ENCODE measurements at regions not wholly inside any gene's neighbourhood (a gene's known extent, or its start where the extent isn't known, plus 50 kb on each side); places are given as distances from the start of the nearest gene placed in this dataset.

DNA sequence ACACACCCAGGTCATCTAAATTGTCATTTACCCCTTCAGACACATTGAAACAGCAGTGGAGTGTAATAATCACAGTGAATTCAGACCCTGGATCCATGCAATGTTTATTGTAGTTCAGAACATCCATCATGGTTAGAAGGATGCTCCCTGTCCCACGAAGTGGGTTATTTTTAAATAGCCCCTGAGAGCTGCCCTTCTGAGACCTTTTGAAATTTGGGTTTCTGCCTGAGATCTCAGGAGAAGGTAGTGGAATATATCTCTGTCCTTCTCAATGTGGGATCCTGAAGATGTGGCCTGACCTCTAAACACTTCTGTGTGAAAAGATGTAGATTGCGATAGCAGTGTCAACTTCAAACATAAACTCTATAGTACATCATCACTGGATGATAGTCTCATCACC lies 1080.6 kb downstream of the TMEM121 start:
- H3K4me3 Mint-ChIP-seq, result no peak overlapping the region
- peaks cover 99% of the 10 kb centered on the region for H3K9me3 Mint-ChIP-seq
- DNase-seq (ENCODE audit: low spot score), result no peak
- H3K4me2 ChIP-seq, result no peak overlapping the region
- H3K27me3 ChIP-seq (ENCODE audit: insufficient read depth), result no peaks in the 10 kb centered on the region
- no peak overlapping the region for H3K4me3 ChIP-seq
- H3K9me2 ChIP-seq (ENCODE audit: insufficient read depth), result no peaks in the 10 kb centered on the region
- ATAC-seq, result no peak
- no peaks in the 10 kb centered on the region for H3K79me2 ChIP-seq (replicated peaks; ENCODE audit: insufficient read depth)
- H3K27ac Mint-ChIP-seq, result no peak overlapping the region
- H2AFZ ChIP-seq, result no peak overlapping the region
- H3K27ac ChIP-seq (ENCODE audit: low read depth), result no peak overlapping the region
- H3K27me3 Mint-ChIP-seq (ENCODE audit: insufficient read depth, low read depth, poor library complexity), result peaks cover 4% of the 10 kb centered on the region
- TF ChIP-seq POLR2AphosphoS5 (IDR thresholded peaks at IDR 0.05; ENCODE audit: low read depth) (no peak), ZNF114 (CRISPR knock-in tag; IDR thresholded peaks at IDR 0.05) (no peak), NANOG (IDR thresholded peaks at IDR 0.05; ENCODE audit: borderline replicate concordance) (no peak), ZNF331 (CRISPR knock-in tag; IDR thresholded peaks at IDR 0.05; ENCODE audit: low read depth) (no peak), JUNB (IDR thresholded peaks at IDR 0.05; ENCODE audit: unreplicated experiment) (no peak), EZH2phosphoT487 (IDR thresholded peaks at IDR 0.05; ENCODE audit: unreplicated experiment) (no peak), EZH2 (IDR thresholded peaks at IDR 0.05; ENCODE audit: low read depth, unreplicated experiment) (no peak), STAT1 (IDR thresholded peaks at IDR 0.05; ENCODE audit: unreplicated experiment) (no peak), ZNF462 (CRISPR knock-in tag; IDR thresholded peaks at IDR 0.05) (no peak), CREB1 (CRISPR knock-in tag; IDR thresholded peaks at IDR 0.05; ENCODE audit: low read depth) (no peak)
- TF ChIP-seq, protein P1, sequence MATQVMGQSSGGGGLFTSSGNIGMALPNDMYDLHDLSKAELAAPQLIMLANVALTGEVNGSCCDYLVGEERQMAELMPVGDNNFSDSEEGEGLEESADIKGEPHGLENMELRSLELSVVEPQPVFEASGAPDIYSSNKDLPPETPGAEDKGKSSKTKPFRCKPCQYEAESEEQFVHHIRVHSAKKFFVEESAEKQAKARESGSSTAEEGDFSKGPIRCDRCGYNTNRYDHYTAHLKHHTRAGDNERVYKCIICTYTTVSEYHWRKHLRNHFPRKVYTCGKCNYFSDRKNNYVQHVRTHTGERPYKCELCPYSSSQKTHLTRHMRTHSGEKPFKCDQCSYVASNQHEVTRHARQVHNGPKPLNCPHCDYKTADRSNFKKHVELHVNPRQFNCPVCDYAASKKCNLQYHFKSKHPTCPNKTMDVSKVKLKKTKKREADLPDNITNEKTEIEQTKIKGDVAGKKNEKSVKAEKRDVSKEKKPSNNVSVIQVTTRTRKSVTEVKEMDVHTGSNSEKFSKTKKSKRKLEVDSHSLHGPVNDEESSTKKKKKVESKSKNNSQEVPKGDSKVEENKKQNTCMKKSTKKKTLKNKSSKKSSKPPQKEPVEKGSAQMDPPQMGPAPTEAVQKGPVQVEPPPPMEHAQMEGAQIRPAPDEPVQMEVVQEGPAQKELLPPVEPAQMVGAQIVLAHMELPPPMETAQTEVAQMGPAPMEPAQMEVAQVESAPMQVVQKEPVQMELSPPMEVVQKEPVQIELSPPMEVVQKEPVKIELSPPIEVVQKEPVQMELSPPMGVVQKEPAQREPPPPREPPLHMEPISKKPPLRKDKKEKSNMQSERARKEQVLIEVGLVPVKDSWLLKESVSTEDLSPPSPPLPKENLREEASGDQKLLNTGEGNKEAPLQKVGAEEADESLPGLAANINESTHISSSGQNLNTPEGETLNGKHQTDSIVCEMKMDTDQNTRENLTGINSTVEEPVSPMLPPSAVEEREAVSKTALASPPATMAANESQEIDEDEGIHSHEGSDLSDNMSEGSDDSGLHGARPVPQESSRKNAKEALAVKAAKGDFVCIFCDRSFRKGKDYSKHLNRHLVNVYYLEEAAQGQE (IDR thresholded peaks at IDR 0.05; ENCODE audit: unreplicated experiment), result no peak
- TF ChIP-seq, protein P2, sequence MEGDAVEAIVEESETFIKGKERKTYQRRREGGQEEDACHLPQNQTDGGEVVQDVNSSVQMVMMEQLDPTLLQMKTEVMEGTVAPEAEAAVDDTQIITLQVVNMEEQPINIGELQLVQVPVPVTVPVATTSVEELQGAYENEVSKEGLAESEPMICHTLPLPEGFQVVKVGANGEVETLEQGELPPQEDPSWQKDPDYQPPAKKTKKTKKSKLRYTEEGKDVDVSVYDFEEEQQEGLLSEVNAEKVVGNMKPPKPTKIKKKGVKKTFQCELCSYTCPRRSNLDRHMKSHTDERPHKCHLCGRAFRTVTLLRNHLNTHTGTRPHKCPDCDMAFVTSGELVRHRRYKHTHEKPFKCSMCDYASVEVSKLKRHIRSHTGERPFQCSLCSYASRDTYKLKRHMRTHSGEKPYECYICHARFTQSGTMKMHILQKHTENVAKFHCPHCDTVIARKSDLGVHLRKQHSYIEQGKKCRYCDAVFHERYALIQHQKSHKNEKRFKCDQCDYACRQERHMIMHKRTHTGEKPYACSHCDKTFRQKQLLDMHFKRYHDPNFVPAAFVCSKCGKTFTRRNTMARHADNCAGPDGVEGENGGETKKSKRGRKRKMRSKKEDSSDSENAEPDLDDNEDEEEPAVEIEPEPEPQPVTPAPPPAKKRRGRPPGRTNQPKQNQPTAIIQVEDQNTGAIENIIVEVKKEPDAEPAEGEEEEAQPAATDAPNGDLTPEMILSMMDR (conservative IDR thresholded peaks at IDR 0.05; ENCODE audit: low read depth in 2 of 2), result no peak
- TF ChIP-seq, protein P3, sequence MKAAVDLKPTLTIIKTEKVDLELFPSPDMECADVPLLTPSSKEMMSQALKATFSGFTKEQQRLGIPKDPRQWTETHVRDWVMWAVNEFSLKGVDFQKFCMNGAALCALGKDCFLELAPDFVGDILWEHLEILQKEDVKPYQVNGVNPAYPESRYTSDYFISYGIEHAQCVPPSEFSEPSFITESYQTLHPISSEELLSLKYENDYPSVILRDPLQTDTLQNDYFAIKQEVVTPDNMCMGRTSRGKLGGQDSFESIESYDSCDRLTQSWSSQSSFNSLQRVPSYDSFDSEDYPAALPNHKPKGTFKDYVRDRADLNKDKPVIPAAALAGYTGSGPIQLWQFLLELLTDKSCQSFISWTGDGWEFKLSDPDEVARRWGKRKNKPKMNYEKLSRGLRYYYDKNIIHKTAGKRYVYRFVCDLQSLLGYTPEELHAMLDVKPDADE (IDR thresholded peaks at IDR 0.05), result no peak
- peaks cover 56% of the 10 kb centered on the region for H3K36me3 Mint-ChIP-seq (ENCODE audit: low read depth)
- H4K20me1 ChIP-seq (replicated peaks; ENCODE audit: insufficient read depth), result no peaks in the 10 kb centered on the region
- no peaks in the 10 kb centered on the region for H3K4me1 ChIP-seq (ENCODE audit: insufficient read depth)
- H3K36me3 ChIP-seq (ENCODE audit: insufficient read depth), result no peaks in the 10 kb centered on the region; the same call in 1 of the 2 replicates
- no peaks in the 10 kb centered on the region for H3K4me1 Mint-ChIP-seq
- no peaks in the 10 kb centered on the region for H3F3A ChIP-seq (replicated peaks; ENCODE audit: low read depth)
